Femur (tissue), 1 donor: ENCODE measurements at regions not wholly inside any gene's neighbourhood (a gene's known extent, or its start where the extent isn't known, plus 50 kb on each side); places are given as distances from the start of the nearest gene placed in this dataset.
A peak's percentile ranks its signal among the peaks of the same experiment; 100 is the strongest.
"Not testable (repeated sequence)": the region's sequence is repeated elsewhere in the genome, so short reads cannot be mapped to it uniquely, and the experiment has no call there.

ENCODE experiments used
- DNase-seq: peaks from one replicate; pipeline ENCODE4 v3.0.0-alpha.2; 2017

GRCh38 chr19:30066781-30067759 is 125.0 kb downstream of the URI1 start:
- DNase-seq, result no peak

- DNase-seq, result not testable (repeated sequence)
Measured at GRCh38 chr19:30067956-30068506, 126.0 kb downstream of the URI1 start.

- DNase-seq, result no peak
Measured at GRCh38 chr19:30068528-30069395, 126.7 kb downstream of the URI1 start.

- no peak for DNase-seq
Measured at GRCh38 chr19:30069535-30070197, 127.6 kb downstream of the URI1 start.

- no peak for DNase-seq
Measured at GRCh38 chr19:30070198-30070967, 128.3 kb downstream of the URI1 start.

- peak; percentile 47 for DNase-seq
Measured at GRCh38 chr19:30070968-30071632, 129.1 kb downstream of the URI1 start.

- no peak for DNase-seq
Measured at GRCh38 chr19:30071871-30072270, 129.8 kb downstream of the URI1 start.

GRCh38 chr19:30073152-30074000 is 131.3 kb downstream of the URI1 start:
- DNase-seq, result no peak

- DNase-seq, result no peak
Measured at GRCh38 chr19:30074096-30074495, 132.1 kb downstream of the URI1 start.

GRCh38 chr19:30074741-30075715 is 133.0 kb downstream of the URI1 start:
- no peak for DNase-seq

- no peak for DNase-seq
Measured at GRCh38 chr19:30076101-30076551, 134.1 kb downstream of the URI1 start.

- DNase-seq, result no peak
Measured at GRCh38 chr19:30076751-30077670, 135.0 kb downstream of the URI1 start.

- no peak for DNase-seq
Measured at GRCh38 chr19:30077851-30078355, 135.9 kb downstream of the URI1 start.

GRCh38 chr19:30078381-30078910 is 136.4 kb downstream of the URI1 start:
- no peak for DNase-seq

- DNase-seq, result no peak
Measured at GRCh38 chr19:30079200-30079599, 137.2 kb downstream of the URI1 start.

GRCh38 chr19:30082168-30082567 is 140.1 kb downstream of the URI1 start:
- DNase-seq, result no peak

GRCh38 chr19:30082611-30083010 is 140.6 kb downstream of the URI1 start:
- no peak for DNase-seq
